H1 (cell line): ENCODE measurements at regions not wholly inside any gene's neighbourhood (a gene's known extent, or its start where the extent isn't known, plus 50 kb on each side); places are given as distances from the start of the nearest gene placed in this dataset.

Experiments used
- CTCF ChIA-PET: fragments of 300-600 bp; sonication (Branson Sonifier 250); formaldehyde crosslinking; loops from one replicate; lab custom pipeline; 2021; ENCODE audit not compliant: partially characterized antibody; lab: Charles Lee
- POLR2A ChIA-PET: fragments of 300-600 bp; sonication (Branson Sonifier 250); formaldehyde crosslinking; loops from one replicate; lab custom pipeline; 2021; ENCODE audit warnings: inconsistent platforms; ENCODE audit not compliant: partially characterized antibody; lab: Charles Lee
- DNase-seq, 2 experiments: peaks; one replicate each; pipeline versions ENCODE4 v3.0.0 to v3.0.0-alpha.2; 2010 to 2022; ENCODE audit warnings: low spot score in 2 of 2, low read depth in 1 of 2, mixed read lengths in 1 of 2
- FAIRE-seq: peaks from 2 replicates; lab custom pipeline; 2011; peaks lifted over from hg19 to GRCh38; lab: Jason Lieb, UNC
- H2AFZ ChIP-seq: 2 replicates; pipeline ENCODE4 v1.8.1; 2012; ENCODE audit warnings: low read length, inconsistent platforms
- H2AK5ac ChIP-seq: 2 replicates; pipeline ENCODE4 v1.6.1; 2013; ENCODE audit warnings: low read depth, low read length
- H2BK120ac ChIP-seq: replicated peaks from 2 replicates; pipeline ENCODE3; 2013; ENCODE audit warnings: low read depth, low read length, inconsistent platforms
- H2BK12ac ChIP-seq: 2 replicates; pipeline ENCODE4 v1.6.1; 2013; ENCODE audit warnings: low read depth, low read length
- H2BK15ac ChIP-seq: 2 replicates; pipeline ENCODE4 v1.6.1; 2013; ENCODE audit warnings: low read length
- H2BK20ac ChIP-seq: 2 replicates; pipeline ENCODE4 v1.6.1; 2013; ENCODE audit warnings: low read length
- H2BK5ac ChIP-seq: 2 replicates; pipeline ENCODE4 v1.6.1; 2013; ENCODE audit warnings: low read depth, low read length
- H3K14ac ChIP-seq: 2 replicates; pipeline ENCODE4 v1.6.1; 2013; ENCODE audit warnings: inconsistent platforms; ENCODE audit not compliant: insufficient read length
- H3K18ac ChIP-seq: 2 replicates; pipeline ENCODE4 v1.6.1; 2013; ENCODE audit warnings: low read length; ENCODE audit errors: extremely low read depth
- H3K23ac ChIP-seq: 2 replicates; pipeline ENCODE4 v1.6.1; 2013; ENCODE audit warnings: inconsistent platforms; ENCODE audit not compliant: insufficient read length
- H3K23me2 ChIP-seq: 2 replicates; pipeline ENCODE4 v1.6.1; 2013; ENCODE audit warnings: low read depth, low read length
- H3K27ac ChIP-seq: 2 replicates; pipeline ENCODE4 v1.6.1; 2011; ENCODE audit warnings: low read depth, low read length, inconsistent platforms
- H3K27me3 ChIP-seq, 4 experiments: replicated peaks in 1 of 4; 1 replicate in 1 of 4; 2 replicates in 3 of 4; pipeline versions ENCODE4 v1.6.1 to v1.8.1; 2011 to 2013; ENCODE audit warnings: low read length in 3 of 4, mild to moderate bottlenecking in 3 of 4, inconsistent platforms in 2 of 4, mixed read lengths in 2 of 4, moderate library complexity in 1 of 4; ENCODE audit not compliant: control insufficient read depth in 3 of 4, insufficient read depth in 3 of 4; ENCODE audit errors: extremely low read depth in 1 of 4
- H3K36me3 ChIP-seq, 4 experiments: 2 replicates each; pipeline versions ENCODE4 v1.6.1 to v1.8.1; 2011 to 2013; ENCODE audit warnings: mild to moderate bottlenecking in 4 of 4, low read length in 3 of 4, moderate library complexity in 2 of 4, control low read depth in 1 of 4, inconsistent platforms in 1 of 4; ENCODE audit not compliant: insufficient read depth in 4 of 4, control insufficient read depth in 2 of 4
- H3K4ac ChIP-seq: replicated peaks from 2 replicates; pipeline ENCODE3; 2013; ENCODE audit warnings: low read length, low read depth, mixed read lengths, inconsistent platforms; ENCODE audit not compliant: insufficient read length
- H3K4me1 ChIP-seq, 4 experiments: replicated peaks in 1 of 4; 1 replicate in 1 of 4; 2 replicates in 3 of 4; pipeline versions ENCODE4 v1.6.1 to v1.8.1; 2011 to 2013; ENCODE audit warnings: low read length in 3 of 4, inconsistent platforms in 2 of 4, mixed read lengths in 1 of 4; ENCODE audit not compliant: insufficient read depth in 4 of 4, control insufficient read depth in 3 of 4
- H3K4me2 ChIP-seq, 2 experiments: 2 replicates each; pipeline versions ENCODE4 v1.6.1 to v1.8.1; 2011 to 2013; ENCODE audit warnings: low read depth in 2 of 2, low read length in 2 of 2, control low read depth in 1 of 2, inconsistent platforms in 1 of 2, mild to moderate bottlenecking in 1 of 2; ENCODE audit not compliant: insufficient read depth in 1 of 2
- H3K4me3 ChIP-seq, 4 experiments: fragments of 200-600, 300-600 bp in 1 of 4; sonication (generic), shearing (Covaris generic), sonication (Bioruptor Twin) in 1 of 4; 2 replicates each; pipeline versions ENCODE4 v1.5.1 to v1.8.1; 2011 to 2016; ENCODE audit warnings: low read length in 4 of 4, low read depth in 3 of 4, control low read depth in 2 of 4, inconsistent platforms in 2 of 4, mild to moderate bottlenecking in 2 of 4, mixed read lengths in 1 of 4, moderate library complexity in 1 of 4; ENCODE audit not compliant: insufficient read depth in 2 of 4; ENCODE audit errors: extremely low read depth in 1 of 4
- H3K56ac ChIP-seq: replicated peaks from 2 replicates; pipeline ENCODE3; 2013; ENCODE audit warnings: low read depth, mild to moderate bottlenecking, mixed read lengths, low read length, inconsistent platforms; ENCODE audit not compliant: insufficient read length
- H3K79me1 ChIP-seq: 2 replicates; pipeline ENCODE4 v1.6.1; 2013; ENCODE audit warnings: low read depth, low read length, control low read depth
- H3K79me2 ChIP-seq, 2 experiments: 2 replicates each; pipeline versions ENCODE4 v1.6.1 to v1.8.1; 2012 to 2013; ENCODE audit warnings: low read length in 2 of 2, mild to moderate bottlenecking in 2 of 2, inconsistent platforms in 1 of 2; ENCODE audit not compliant: insufficient read depth in 2 of 2, control insufficient read depth in 1 of 2
- H3K9ac ChIP-seq, 4 experiments: replicated peaks in 1 of 4; 1 replicate in 1 of 4; 2 replicates in 3 of 4; pipeline versions ENCODE4 v1.6.1 to v1.8.1; 2011 to 2013; ENCODE audit warnings: low read depth in 3 of 4, low read length in 3 of 4, control low read depth in 2 of 4, mild to moderate bottlenecking in 2 of 4, moderate library complexity in 2 of 4, inconsistent platforms in 1 of 4; ENCODE audit errors: extremely low read depth in 1 of 4
- H3K9me3 ChIP-seq, 2 experiments: 2 replicates each; pipeline versions ENCODE4 v1.6.1 to v1.8.1; 2012 to 2013; ENCODE audit warnings: mild to moderate bottlenecking in 2 of 2, moderate library complexity in 2 of 2, control low read depth in 1 of 2, inconsistent platforms in 1 of 2, low read depth in 1 of 2, low read length in 1 of 2, mixed read lengths in 1 of 2; ENCODE audit not compliant: insufficient read depth in 2 of 2
- H4K20me1 ChIP-seq, 2 experiments: replicated peaks in 1 of 2; 2 replicates each; pipeline versions ENCODE3 to v1.8.1; 2011 to 2013; ENCODE audit warnings: inconsistent platforms in 2 of 2, low read length in 2 of 2, mild to moderate bottlenecking in 1 of 2; ENCODE audit not compliant: insufficient read depth in 2 of 2, control insufficient read depth in 1 of 2
- H4K5ac ChIP-seq: 2 replicates; pipeline ENCODE4 v1.6.1; 2013; ENCODE audit warnings: low read length, low read depth, mixed read lengths, inconsistent platforms; ENCODE audit not compliant: insufficient read length
- H4K8ac ChIP-seq: 2 replicates; pipeline ENCODE4 v1.8.0; 2013; ENCODE audit warnings: mild to moderate bottlenecking, moderate library complexity, low read length, inconsistent platforms; ENCODE audit not compliant: insufficient read depth; ENCODE audit errors: extremely low read depth
- H4K91ac ChIP-seq: replicated peaks from 2 replicates; pipeline ENCODE3; 2013; ENCODE audit warnings: low read length, mixed read lengths, inconsistent platforms; ENCODE audit not compliant: insufficient read length
- BACH1 ChIP-seq: IDR thresholded peaks from 2 replicates; pipeline ENCODE4 v1.6.1; 2012; ENCODE audit warnings: low read length, improper control_type of control experiment
- BCL11A ChIP-seq, 2 experiments: IDR thresholded peaks; one replicate each; pipeline ENCODE4 v1.6.1; 2011; ENCODE audit warnings: low read depth in 2 of 2, low read length in 2 of 2, mild to moderate bottlenecking in 2 of 2
- CBX5 ChIP-seq: fragments of 300-800, 300-1000 bp; sonication (generic); IDR thresholded peaks from 2 replicates; pipeline ENCODE4 v1.7.1; 2016; ENCODE audit warnings: antibody characterized with exemption, low read length, low read depth
- EGR1 ChIP-seq: IDR thresholded peaks from 2 replicates; pipeline ENCODE4 v1.6.1; 2011; ENCODE audit warnings: low read depth, low read length, borderline replicate concordance
- EP300 ChIP-seq, 2 experiments: IDR thresholded peaks; 1 replicate in 1 of 2; 2 replicates in 1 of 2; pipeline ENCODE4 v1.6.1; 2011 to 2012; ENCODE audit warnings: low read depth in 2 of 2, low read length in 2 of 2, mild to moderate bottlenecking in 2 of 2, borderline replicate concordance in 1 of 2, inconsistent platforms in 1 of 2, moderate library complexity in 1 of 2
- JUN ChIP-seq: IDR thresholded peaks from 2 replicates; pipeline ENCODE4 v1.6.1; 2011; ENCODE audit warnings: low read depth, mild to moderate bottlenecking, improper control_type of control experiment, low read length
- NANOG ChIP-seq: IDR thresholded peaks from 2 replicates; pipeline ENCODE4 v1.6.1; 2011; ENCODE audit warnings: low read length, low read depth, mild to moderate bottlenecking, inconsistent platforms; ENCODE audit not compliant: insufficient read depth, poor library complexity, severe bottlenecking
- RBBP5 ChIP-seq: IDR thresholded peaks from 2 replicates; pipeline ENCODE4 v1.7.1; 2012; ENCODE audit warnings: low read depth, mild to moderate bottlenecking, inconsistent platforms, low read length, moderate library complexity, borderline replicate concordance
- SIX5 ChIP-seq: IDR thresholded peaks from 2 replicates; pipeline ENCODE4 v1.6.1; 2011; ENCODE audit warnings: mild to moderate bottlenecking, low read depth, low read length
- SRF ChIP-seq: IDR thresholded peaks from 2 replicates; pipeline ENCODE4 v1.6.1; 2011; ENCODE audit warnings: mild to moderate bottlenecking, low read depth, low read length, moderate library complexity
- TAF7 ChIP-seq: optimal IDR thresholded peaks from 2 replicates; pipeline ENCODE3; 2011; ENCODE audit warnings: low read depth, mild to moderate bottlenecking, inconsistent platforms, low read length, moderate library complexity, borderline replicate concordance
- YY1 ChIP-seq: IDR thresholded peaks from 2 replicates; pipeline ENCODE4 v1.6.1; 2011; ENCODE audit warnings: low read depth, mild to moderate bottlenecking, low read length
- WGBS, 2 experiments: shearing (Covaris generic) in 1 of 2; methylation state at CpG; one replicate each; pipeline versions ENCODE4 v1.1.6 to v1.1.7; 2013 to 2015; ENCODE audit warnings: low lambda C conversion rate in 2 of 2, mixed read lengths in 2 of 2, inconsistent platforms in 1 of 2, low coverage in 1 of 2, missing lambda C conversion rate in 1 of 2; ENCODE audit not compliant: insufficient replicate concordance in 2 of 2, insufficient coverage in 1 of 2, insufficient read length in 1 of 2; ENCODE audit errors: extremely low coverage in 1 of 2, missing lambda C conversion rate in 1 of 2; 5-methylcytosine and 5-hydroxymethylcytosine counted together
- TF ChIP-seq, protein P1 (sequence below): IDR thresholded peaks from 2 replicates; pipeline ENCODE4 v1.6.1; 2011; ENCODE audit warnings: low read depth, mild to moderate bottlenecking, low read length; ENCODE audit not compliant: insufficient read depth

DNA sequence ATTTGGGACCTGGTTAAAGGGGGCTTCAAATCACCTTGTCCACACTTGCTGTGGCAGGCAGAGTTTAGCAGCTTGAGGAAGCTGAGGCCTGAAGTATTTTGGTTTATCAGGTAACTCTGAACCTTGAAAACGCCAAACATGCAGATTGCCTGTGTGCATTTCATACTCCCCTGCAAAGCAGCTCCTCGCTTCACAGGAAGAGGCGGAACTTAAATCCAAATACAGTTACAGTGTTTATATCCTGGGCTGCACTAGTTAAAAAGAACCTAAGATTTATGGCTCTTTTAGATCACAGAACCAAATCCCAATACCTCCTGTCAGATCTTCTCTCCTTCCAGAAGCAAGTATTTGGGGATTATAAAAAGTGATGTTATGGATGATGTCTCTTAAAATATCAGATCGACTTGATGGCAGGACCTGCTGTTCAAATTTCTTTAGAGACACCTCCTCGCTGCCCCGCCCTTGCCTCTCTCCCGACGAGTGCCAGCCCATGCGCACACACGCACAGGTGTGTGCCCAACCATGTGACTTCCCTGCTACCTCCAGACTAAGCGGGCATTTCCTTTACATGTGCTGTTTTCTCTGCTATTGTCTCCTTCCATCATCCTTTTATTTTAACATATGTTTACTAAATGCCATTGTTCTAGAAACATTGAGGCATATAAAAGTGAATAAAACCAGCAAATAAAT lies 224.6 kb upstream of the FOXQ1 start:
- Histone ChIP-seq H3K23ac (no peak overlapping the region), H2BK120ac (no peak overlapping the region), H2BK20ac (no peak overlapping the region), H3K9me3 (no peaks in the 10 kb centered on the region), H2AFZ (no peak overlapping the region), H4K20me1 (no peaks in the 10 kb centered on the region), H3K79me1 (no peaks in the 10 kb centered on the region), H3K56ac (no peak overlapping the region), H3K4me3 (no peak overlapping the region), H3K4me2 (no peak overlapping the region), H3K23me2 (no peaks in the 10 kb centered on the region), H2BK5ac (no peak overlapping the region), H3K27me3 (no peaks in the 10 kb centered on the region), H3K79me2 (no peaks in the 10 kb centered on the region), H3K4ac (no peak overlapping the region), H2BK15ac (no peak overlapping the region), H4K91ac (no peak overlapping the region), H3K36me3 (no peaks in the 10 kb centered on the region), H3K18ac (no peak overlapping the region), H3K14ac (no peak overlapping the region), H2AK5ac (no peak overlapping the region), H4K8ac (no peak overlapping the region), H2BK12ac (no peak overlapping the region), H3K9ac (no peak overlapping the region), H4K5ac (no peak overlapping the region), H3K27ac (no peak overlapping the region), H3K4me1 (no peaks in the 10 kb centered on the region)
- TF ChIP-seq, protein P1, sequence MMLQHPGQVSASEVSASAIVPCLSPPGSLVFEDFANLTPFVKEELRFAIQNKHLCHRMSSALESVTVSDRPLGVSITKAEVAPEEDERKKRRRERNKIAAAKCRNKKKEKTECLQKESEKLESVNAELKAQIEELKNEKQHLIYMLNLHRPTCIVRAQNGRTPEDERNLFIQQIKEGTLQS = no peak
- no peak for TF ChIP-seq BACH1
- no peak for TF ChIP-seq TAF7
- no peak for TF ChIP-seq JUN
- no peak for TF ChIP-seq EP300 (IDR thresholded peaks at IDR 0.05; ENCODE audit: borderline replicate concordance in 1 of 2, low read depth in 2 of 2, low read length in 2 of 2)
- no peak for TF ChIP-seq SRF
- TF ChIP-seq EGR1 = no peak
- TF ChIP-seq YY1 = no peak
- no peak for TF ChIP-seq RBBP5
- no peak for TF ChIP-seq BCL11A (IDR thresholded peaks at IDR 0.05; ENCODE audit: low read depth in 2 of 2, low read length in 2 of 2)
- no peak for TF ChIP-seq NANOG
- no peak for TF ChIP-seq CBX5
- no peak for TF ChIP-seq SIX5
- DNase-seq (no peak), FAIRE-seq (no peak)
- WGBS, 2 experiments = 87% methylated on average over 11 of the region's 11 CpGs; no CpG with 5 or more reads in 1 of the 2 experiments
- POLR2A ChIA-PET = no interaction called here
- CTCF ChIA-PET = interaction anchor here (0.5 to 1.8 kb wide), 4 partner anchors 10 to 407 kb away, joined by 3 read pairs; no protein-coding TSS in a partner anchor
